Left lung (tissue), 4 donors: ENCODE measurements at regions not wholly inside any gene's neighbourhood (a gene's known extent, or its start where the extent isn't known, plus 50 kb on each side); places are given as distances from the start of the nearest gene placed in this dataset.
A peak's percentile ranks its signal among the peaks of the same experiment; 100 is the strongest.
"Not testable (repeated sequence)": the region's sequence is repeated elsewhere in the genome, so short reads cannot be mapped to it uniquely, and the experiment has no call there.

Experiments used
- ATAC-seq: fragments of 200-7000 bp; cut with Tn5 transposase; one replicate; pipeline ENCODE4 v1.9.1; 2020; ENCODE audit warnings: moderate library complexity
- DNase-seq, 4 donors: peaks; one replicate each; pipeline ENCODE4 v3.0.0-alpha.2; 2013 to 2020
- H3K27ac ChIP-seq, 2 donors: fragments of 200-600 bp; sonication (generic) in 1 of 2; one replicate each; pipeline versions ENCODE4 v1.5.0 to v1.8.0; 2020 to 2021
- H3K27me3 ChIP-seq, 2 donors: fragments of 200-600 bp; sonication (generic) in 1 of 2; one replicate each; pipeline versions ENCODE4 v1.5.0 to v1.8.0; 2020 to 2021
- H3K36me3 ChIP-seq, 2 donors: fragments of 200-600 bp; sonication (generic) in 1 of 2; one replicate each; pipeline versions ENCODE4 v1.5.0 to v1.8.0; 2020 to 2021
- H3K4me1 ChIP-seq, 2 donors: fragments of 200-600 bp; one replicate each; pipeline ENCODE4 v1.8.0; 2021
- H3K4me3 ChIP-seq, 2 donors: fragments of 200-600 bp; sonication (generic) in 1 of 2; one replicate each; pipeline versions ENCODE4 v1.5.0 to v1.8.0; 2020 to 2021; ENCODE audit warnings: mild to moderate bottlenecking in 1 of 2
- H3K9me3 ChIP-seq, 2 donors: fragments of 200-600 bp; sonication (generic) in 1 of 2; one replicate each; pipeline versions ENCODE4 v1.5.0 to v1.8.0; 2020 to 2021
- intact Hi-C, 2 donors: fragments of 100-400 bp; cut with DNase I; formaldehyde crosslinking; loops; one replicate each; pipeline versions ENCODE4 v1.11.2 to v1.14.2; 2022
- TF ChIP-seq, protein P1 (sequence below), 2 donors: fragments of 200-600 bp; sonication (generic) in 1 of 2; IDR thresholded peaks; one replicate each; pipeline versions ENCODE4 v1.5.0 to v1.8.0; 2021; ENCODE audit warnings: antibody characterized with exemption in 2 of 2
- donor health status: DM: no; HTN: yes; CAD: no.
- donor health status: DM: no; HTN: no; CAD: no.

DNA sequence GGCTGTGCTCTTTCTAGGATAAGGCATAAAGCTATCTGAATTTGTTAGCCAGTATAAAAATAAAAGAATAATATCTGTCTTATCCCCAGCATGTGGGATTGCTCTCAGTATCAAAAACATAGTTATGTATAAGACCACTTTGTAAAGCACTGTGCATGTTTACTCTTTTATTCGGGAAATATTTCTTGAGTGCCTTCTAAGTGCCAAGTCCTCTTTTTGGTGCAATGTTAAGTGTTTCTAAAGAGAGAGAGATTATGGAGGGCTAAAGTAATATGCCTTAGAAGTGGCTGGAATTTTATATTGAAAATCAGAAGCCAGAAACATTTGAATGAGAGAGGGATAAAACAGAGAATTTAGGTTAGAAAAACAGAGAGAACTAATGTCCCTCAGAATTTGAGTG lies 212.0 kb downstream of the ALG10B start:
- intact Hi-C loops = no loop called here

GRCh38 chr12:38529281-38529680 lies 212.7 kb downstream of the ALG10B start:
- H3K4me1 ChIP-seq, H3K36me3 ChIP-seq, DNase-seq, H3K4me3 ChIP-seq, H3K27me3 ChIP-seq, H3K27ac ChIP-seq, ATAC-seq, intact Hi-C loops, H3K9me3 ChIP-seq: not testable (repeated sequence)

More for the DNA sequence above, 212.0 kb downstream of the ALG10B start:
- no peaks in the 10 kb centered on the region for H3K4me1 ChIP-seq
- no peak overlapping the region for H3K4me3 ChIP-seq
- H3K36me3 ChIP-seq = no peaks in the 10 kb centered on the region
- TF ChIP-seq, protein P1, sequence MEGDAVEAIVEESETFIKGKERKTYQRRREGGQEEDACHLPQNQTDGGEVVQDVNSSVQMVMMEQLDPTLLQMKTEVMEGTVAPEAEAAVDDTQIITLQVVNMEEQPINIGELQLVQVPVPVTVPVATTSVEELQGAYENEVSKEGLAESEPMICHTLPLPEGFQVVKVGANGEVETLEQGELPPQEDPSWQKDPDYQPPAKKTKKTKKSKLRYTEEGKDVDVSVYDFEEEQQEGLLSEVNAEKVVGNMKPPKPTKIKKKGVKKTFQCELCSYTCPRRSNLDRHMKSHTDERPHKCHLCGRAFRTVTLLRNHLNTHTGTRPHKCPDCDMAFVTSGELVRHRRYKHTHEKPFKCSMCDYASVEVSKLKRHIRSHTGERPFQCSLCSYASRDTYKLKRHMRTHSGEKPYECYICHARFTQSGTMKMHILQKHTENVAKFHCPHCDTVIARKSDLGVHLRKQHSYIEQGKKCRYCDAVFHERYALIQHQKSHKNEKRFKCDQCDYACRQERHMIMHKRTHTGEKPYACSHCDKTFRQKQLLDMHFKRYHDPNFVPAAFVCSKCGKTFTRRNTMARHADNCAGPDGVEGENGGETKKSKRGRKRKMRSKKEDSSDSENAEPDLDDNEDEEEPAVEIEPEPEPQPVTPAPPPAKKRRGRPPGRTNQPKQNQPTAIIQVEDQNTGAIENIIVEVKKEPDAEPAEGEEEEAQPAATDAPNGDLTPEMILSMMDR (IDR thresholded peaks at IDR 0.05) = no peak
- no peaks in the 10 kb centered on the region for H3K27me3 ChIP-seq
- ATAC-seq (peak; percentile 83), DNase-seq (peak in 1 of 4 donors; percentile 5)
- peaks cover 0 to 4% of the 10 kb centered on the region in 2 donors for H3K9me3 ChIP-seq
- no peak overlapping the region for H3K27ac ChIP-seq

- Histone ChIP-seq H3K27me3 (no peaks in the 10 kb centered on the region), H3K36me3 (no peaks in the 10 kb centered on the region), H3K4me3 (no peak overlapping the region), H3K9me3 (no peaks in the 10 kb centered on the region), H3K4me1 (no peaks in the 10 kb centered on the region), H3K27ac (no peak overlapping the region)
- TF ChIP-seq, protein P1 (IDR thresholded peaks at IDR 0.05) = no peak
- ATAC-seq (no peak), DNase-seq (no peak)
- intact Hi-C loops = no loop called here
These were observed 221.7 kb downstream of the ALG10B start for GRCh38 chr12:38538319-38538718.

DNA sequence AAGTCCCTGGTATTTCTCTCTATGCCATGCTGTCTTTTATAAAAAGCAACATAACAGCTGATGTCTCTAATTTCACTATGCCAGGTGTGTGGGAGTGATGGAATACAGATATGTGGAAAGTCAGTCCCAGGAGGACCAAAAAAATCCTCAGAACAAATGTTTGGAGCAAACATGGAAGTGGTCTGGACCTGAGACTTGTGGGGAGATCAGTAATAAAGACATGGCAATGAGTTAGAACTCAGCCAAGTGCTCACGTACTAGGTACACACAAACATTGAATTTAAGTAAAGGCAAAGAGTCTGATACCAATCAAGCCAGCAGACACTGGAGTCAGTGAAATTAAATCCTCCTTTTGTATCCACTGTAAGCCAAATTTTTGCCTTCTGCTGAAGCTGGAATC lies 223.6 kb downstream of the ALG10B start:
- Histone ChIP-seq H3K36me3 (no peaks in the 10 kb centered on the region), H3K4me1 (no peaks in the 10 kb centered on the region), H3K27me3 (no peaks in the 10 kb centered on the region), H3K4me3 (no peak overlapping the region), H3K9me3 (no peaks in the 10 kb centered on the region), H3K27ac (no peak overlapping the region)
- ATAC-seq (no peak), DNase-seq (no peak)
- TF ChIP-seq, protein P1 (IDR thresholded peaks at IDR 0.05) = no peak
- intact Hi-C loops = no loop called here

- TF ChIP-seq, protein P1 (IDR thresholded peaks at IDR 0.05) = no peak
These were observed 225.3 kb downstream of the ALG10B start for GRCh38 chr12:38541849-38542248.

GRCh38 chr12:38543151-38543550 lies 226.6 kb downstream of the ALG10B start:
- ATAC-seq (peak; percentile 99), DNase-seq (peak in 2 of 4 donors; percentile 41 to 69)
- H3K4me3 ChIP-seq = no peak overlapping the region
- no peaks in the 10 kb centered on the region for H3K36me3 ChIP-seq
- no peaks in the 10 kb centered on the region for H3K4me1 ChIP-seq
- no peaks in the 10 kb centered on the region for H3K9me3 ChIP-seq
- no peaks in the 10 kb centered on the region for H3K27me3 ChIP-seq
- TF ChIP-seq, protein P1 (IDR thresholded peaks at IDR 0.05) = no peak
- no peak overlapping the region for H3K27ac ChIP-seq
- intact Hi-C loops = no loop called here

More at GRCh38 chr12:38541849-38542248, 225.3 kb downstream of the ALG10B start:
- Histone ChIP-seq H3K36me3 (no peaks in the 10 kb centered on the region), H3K27ac (no peak overlapping the region), H3K27me3 (no peaks in the 10 kb centered on the region), H3K9me3 (no peaks in the 10 kb centered on the region), H3K4me1 (no peaks in the 10 kb centered on the region), H3K4me3 (no peak overlapping the region)
- no peak for DNase-seq
- intact Hi-C loops = no loop called here
- no peak for ATAC-seq
